Large intestine (tissue), 3 donors: ENCODE measurements at regions not wholly inside any gene's neighbourhood (a gene's known extent, or its start where the extent isn't known, plus 50 kb on each side); places are given as distances from the start of the nearest gene placed in this dataset.
"Not testable (repeated sequence)": the region's sequence is repeated elsewhere in the genome, so short reads cannot be mapped to it uniquely, and the experiment has no call there.

Experiments
- DNase-seq, 2 donors: peaks; one replicate each; pipeline versions ENCODE4 v3.0.0 to v3.0.0-alpha.2; 2013
- H3K27ac ChIP-seq: one replicate; pipeline ENCODE4 v1.5.1; 2013; ENCODE audit warnings: low read length
- H3K27me3 ChIP-seq: 2 replicates; pipeline ENCODE4 v1.6.1; 2013; ENCODE audit warnings: low read length; ENCODE audit not compliant: control insufficient read depth, insufficient read depth
- H3K36me3 ChIP-seq: 2 replicates; pipeline ENCODE4 v1.6.1; 2013; ENCODE audit warnings: low read length; ENCODE audit not compliant: control insufficient read depth, insufficient read depth
- H3K4me1 ChIP-seq: one replicate; pipeline ENCODE4 v1.6.1; 2013; ENCODE audit warnings: low read length; ENCODE audit not compliant: control insufficient read depth, insufficient read depth
- H3K4me3 ChIP-seq: one replicate; pipeline ENCODE4 v1.5.1; 2013; ENCODE audit warnings: low read length
- H3K9me3 ChIP-seq: one replicate; pipeline ENCODE4 v1.6.1; 2013; ENCODE audit warnings: mild to moderate bottlenecking, low read depth, low read length, moderate library complexity; ENCODE audit not compliant: control insufficient read depth
- WGBS: methylation state at CpG from one replicate; pipeline ENCODE4 v1.1.5; 2013; ENCODE audit warnings: low lambda C conversion rate; ENCODE audit not compliant: insufficient coverage; 5-methylcytosine and 5-hydroxymethylcytosine counted together

DNA sequence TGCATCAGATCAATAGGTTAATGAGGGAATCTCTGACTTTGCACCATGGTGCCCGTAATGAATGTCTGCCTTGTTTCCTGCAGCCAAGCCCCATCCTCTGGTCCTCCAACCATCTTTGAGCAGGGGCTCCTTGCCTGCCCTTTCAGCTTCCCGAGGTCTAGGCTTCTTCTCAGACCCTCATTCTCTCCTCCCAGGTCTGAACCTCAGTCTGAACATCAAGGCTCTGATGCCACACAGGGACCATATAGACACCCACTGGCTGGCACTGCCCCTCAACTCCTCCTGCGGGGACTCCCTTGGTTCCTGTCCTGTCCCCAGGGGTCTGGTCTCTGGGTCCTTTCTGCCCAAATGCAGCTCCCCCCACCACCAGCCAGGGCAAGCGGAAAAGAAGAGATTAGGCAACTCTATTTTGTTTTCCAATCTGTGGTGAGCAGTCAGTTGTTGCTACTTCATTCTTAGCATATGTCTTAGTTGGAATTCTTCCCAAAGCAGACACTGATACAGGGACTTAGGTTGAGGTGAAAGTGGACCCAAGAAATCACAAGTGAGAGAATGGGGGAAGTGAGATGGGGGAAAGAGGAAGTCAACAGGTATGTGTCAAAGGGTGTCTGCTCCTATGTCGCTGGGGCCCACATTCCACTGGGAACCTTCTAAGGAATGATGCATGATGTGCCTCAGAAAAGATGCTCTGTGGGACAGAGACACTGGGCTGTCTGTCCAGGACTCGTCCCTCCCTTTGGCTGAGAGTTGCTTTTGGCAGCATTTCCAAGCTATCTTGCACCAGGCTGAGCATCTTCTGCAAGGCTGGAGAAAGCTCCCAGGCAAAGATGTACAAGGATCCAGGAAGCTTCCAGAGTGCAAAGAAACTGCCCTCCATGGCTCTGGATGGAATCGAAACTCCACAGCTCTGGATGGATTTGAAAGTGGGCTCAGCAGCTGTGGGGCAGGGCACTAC is 1096.5 kb upstream of the TMEM132C start:
- WGBS: no CpG with 5 or more reads among the region's 7 CpGs

DNA sequence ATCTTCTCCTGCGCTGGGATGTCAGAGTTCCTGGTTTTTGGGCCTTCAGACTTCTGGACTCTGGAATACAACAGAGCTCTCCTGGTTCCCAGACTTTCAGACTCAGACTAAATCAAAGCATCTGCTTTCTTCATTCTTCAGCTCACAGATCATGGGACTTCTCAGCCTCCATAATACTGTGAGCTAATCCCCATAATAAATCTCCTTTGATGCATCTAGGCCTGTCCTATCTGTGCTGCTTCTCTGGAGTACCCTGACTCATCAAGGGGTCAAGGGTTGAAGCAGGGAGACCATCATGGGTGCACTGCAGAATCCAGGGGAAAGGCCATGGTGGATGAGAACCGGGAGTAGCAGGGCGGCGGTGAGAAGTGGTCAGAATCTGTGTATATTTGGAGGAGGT is 1094.1 kb upstream of the TMEM132C start:
- H3K36me3 ChIP-seq: no peaks in the 10 kb centered on the region
- H3K4me3 ChIP-seq: no peak overlapping the region
- no peak overlapping the region for H3K27ac ChIP-seq
- H3K27me3 ChIP-seq: peaks cover 4% of the 10 kb centered on the region
- DNase-seq: no peak
- no peaks in the 10 kb centered on the region for H3K4me1 ChIP-seq
- H3K9me3 ChIP-seq: no peaks in the 10 kb centered on the region
- WGBS: no CpG with 5 or more reads among the region's 4 CpGs

More for the DNA sequence above, 1096.5 kb upstream of the TMEM132C start:
- Histone ChIP-seq H3K9me3 (no peaks in the 10 kb centered on the region), H3K27me3 (peaks cover 4% of the 10 kb centered on the region), H3K4me1 (no peaks in the 10 kb centered on the region), H3K36me3 (no peaks in the 10 kb centered on the region), H3K27ac (no peak overlapping the region), H3K4me3 (no peak overlapping the region)
- DNase-seq: no peak

DNA sequence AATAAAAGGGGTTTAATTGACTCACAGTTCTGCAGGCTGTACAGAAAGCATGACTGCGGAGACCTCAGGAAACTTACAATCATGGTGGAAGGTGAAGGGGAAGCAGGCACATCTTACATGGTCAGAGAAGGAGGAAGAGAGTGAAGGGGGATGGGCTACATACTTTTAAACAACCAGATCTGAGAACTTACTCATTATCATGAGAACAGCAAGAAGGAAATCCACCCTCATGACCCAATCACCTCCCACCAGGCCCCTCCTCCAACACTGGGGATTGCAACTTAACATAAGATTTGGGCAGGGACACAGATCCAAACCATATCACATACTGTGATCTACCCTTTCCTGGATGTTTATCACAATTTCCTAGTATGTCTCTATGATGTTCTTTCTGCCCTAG is 1093.0 kb upstream of the TMEM132C start:
- H3K27me3 ChIP-seq, DNase-seq, H3K4me3 ChIP-seq, H3K9me3 ChIP-seq, H3K4me1 ChIP-seq, H3K27ac ChIP-seq, H3K36me3 ChIP-seq: not testable (repeated sequence)
- WGBS: no CpG with 5 or more reads among the region's 1 CpG

- Histone ChIP-seq H3K36me3 (no peaks in the 10 kb centered on the region), H3K9me3 (no peaks in the 10 kb centered on the region), H3K4me1 (no peaks in the 10 kb centered on the region), H3K27me3 (peaks cover 4% of the 10 kb centered on the region), H3K4me3 (no peak overlapping the region), H3K27ac (no peak overlapping the region)
- no peak for DNase-seq
- no CpG with 5 or more reads among the region's 6 CpGs for WGBS
Observed at GRCh38 chr12:127174881-127175280, 1092.1 kb upstream of the TMEM132C start.

DNA sequence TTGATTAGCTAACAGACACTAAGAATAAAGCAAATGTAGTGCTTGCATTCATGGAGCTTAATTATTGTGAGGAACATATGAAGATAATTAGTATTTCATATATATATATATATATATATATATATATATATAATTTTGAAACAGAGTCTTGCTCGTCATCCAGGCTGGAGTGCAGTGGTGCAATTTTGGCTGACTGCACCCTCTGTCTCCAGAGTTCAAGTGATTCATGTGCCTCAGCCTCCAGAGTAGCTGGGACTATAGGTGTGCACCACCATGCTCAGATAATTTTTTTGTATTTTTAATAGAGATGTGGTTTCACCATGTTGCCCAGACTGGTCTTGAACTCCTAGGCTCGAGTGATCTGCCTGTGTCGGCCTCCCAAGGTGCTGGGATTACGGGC is 1091.6 kb upstream of the TMEM132C start:
- Histone ChIP-seq H3K27me3 (peaks cover 4% of the 10 kb centered on the region), H3K27ac (no peak overlapping the region), H3K36me3 (no peaks in the 10 kb centered on the region), H3K4me3 (no peak overlapping the region), H3K9me3 (no peaks in the 10 kb centered on the region), H3K4me1 (no peaks in the 10 kb centered on the region)
- DNase-seq: no peak
- no CpG with 5 or more reads among the region's 4 CpGs for WGBS

DNA sequence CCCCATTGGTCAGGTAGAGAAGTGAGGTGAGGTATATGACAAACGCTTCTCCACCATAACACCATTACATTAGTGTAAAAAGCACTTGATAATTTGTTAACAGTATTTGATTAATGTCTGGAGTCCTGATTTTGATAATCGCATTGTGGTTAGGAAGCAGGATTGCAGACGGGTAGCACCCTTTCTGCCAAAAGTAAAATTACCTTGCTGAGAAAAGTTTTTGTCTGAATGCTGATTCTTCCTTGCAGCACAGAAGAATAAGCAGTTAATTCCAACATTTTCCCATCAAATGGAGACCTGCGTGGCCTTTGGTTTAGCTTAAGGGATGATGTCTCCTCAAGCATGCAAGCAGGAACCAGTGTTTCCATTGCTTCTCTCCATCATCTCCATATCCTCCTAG is 1090.2 kb upstream of the TMEM132C start:
- no peaks in the 10 kb centered on the region for H3K36me3 ChIP-seq
- H3K9me3 ChIP-seq: no peaks in the 10 kb centered on the region
- H3K27me3 ChIP-seq: no peaks in the 10 kb centered on the region
- 100% methylated on average over 2 of the region's 4 CpGs for WGBS
- no peak overlapping the region for H3K27ac ChIP-seq
- H3K4me3 ChIP-seq: no peak overlapping the region
- no peak for DNase-seq
- no peaks in the 10 kb centered on the region for H3K4me1 ChIP-seq

DNA sequence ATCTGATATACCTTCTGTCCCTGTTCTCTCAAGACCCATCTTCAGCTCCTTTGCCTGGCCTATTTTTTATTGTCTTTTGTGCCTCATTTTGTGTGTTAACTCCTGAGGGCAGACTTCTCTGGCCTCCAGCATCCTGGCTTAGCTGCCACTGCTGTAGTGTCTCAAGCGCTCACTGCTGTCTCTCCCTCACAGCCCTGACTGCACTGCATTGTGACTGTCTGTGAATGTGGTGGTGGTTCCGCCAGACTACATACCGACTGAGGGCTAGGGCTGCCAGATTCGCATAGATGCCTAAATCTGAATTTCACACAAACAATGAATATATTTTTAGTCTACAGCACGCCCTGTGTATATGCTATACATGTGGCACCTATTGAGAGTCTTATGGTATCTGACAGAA is 1088.9 kb upstream of the TMEM132C start:
- no peak overlapping the region for H3K27ac ChIP-seq
- H3K27me3 ChIP-seq: no peaks in the 10 kb centered on the region
- no peak for DNase-seq
- no peaks in the 10 kb centered on the region for H3K9me3 ChIP-seq
- no peaks in the 10 kb centered on the region for H3K4me1 ChIP-seq
- no CpG with 5 or more reads among the region's 5 CpGs for WGBS
- no peak overlapping the region for H3K4me3 ChIP-seq
- H3K36me3 ChIP-seq: no peaks in the 10 kb centered on the region

DNA sequence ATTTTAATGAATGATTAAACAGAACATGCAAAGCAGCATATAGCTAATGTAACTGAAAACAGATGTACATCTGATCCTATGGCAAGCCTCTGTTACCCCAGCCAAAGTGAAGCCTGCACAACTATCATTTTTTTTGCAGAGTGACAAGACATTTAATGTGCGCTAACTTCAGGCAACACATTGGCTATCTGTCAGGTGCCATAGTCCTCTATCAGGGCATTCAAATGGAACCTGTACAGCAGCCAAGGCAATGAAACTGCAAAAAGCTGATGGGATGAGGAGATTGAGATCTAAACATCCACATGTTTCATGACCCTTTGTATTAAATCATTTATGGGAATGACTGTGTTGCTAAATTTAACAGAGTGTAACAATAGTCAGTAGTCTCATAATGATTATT is 1088.5 kb upstream of the TMEM132C start:
- Histone ChIP-seq H3K36me3 (no peaks in the 10 kb centered on the region), H3K4me1 (no peaks in the 10 kb centered on the region), H3K27ac (no peak overlapping the region), H3K9me3 (no peaks in the 10 kb centered on the region), H3K4me3 (no peak overlapping the region), H3K27me3 (no peaks in the 10 kb centered on the region)
- WGBS: no CpG with 5 or more reads among the region's 1 CpG
- DNase-seq: no peak

- 89% methylated on average over 2 of the region's 6 CpGs for WGBS
- no peaks in the 10 kb centered on the region for H3K27me3 ChIP-seq
- DNase-seq: no peak
- no peaks in the 10 kb centered on the region for H3K9me3 ChIP-seq
- H3K4me3 ChIP-seq: no peak overlapping the region
- no peaks in the 10 kb centered on the region for H3K36me3 ChIP-seq
- H3K27ac ChIP-seq: no peak overlapping the region
- H3K4me1 ChIP-seq: no peaks in the 10 kb centered on the region
Observed at GRCh38 chr12:127179176-127179575, 1087.8 kb upstream of the TMEM132C start.

DNA sequence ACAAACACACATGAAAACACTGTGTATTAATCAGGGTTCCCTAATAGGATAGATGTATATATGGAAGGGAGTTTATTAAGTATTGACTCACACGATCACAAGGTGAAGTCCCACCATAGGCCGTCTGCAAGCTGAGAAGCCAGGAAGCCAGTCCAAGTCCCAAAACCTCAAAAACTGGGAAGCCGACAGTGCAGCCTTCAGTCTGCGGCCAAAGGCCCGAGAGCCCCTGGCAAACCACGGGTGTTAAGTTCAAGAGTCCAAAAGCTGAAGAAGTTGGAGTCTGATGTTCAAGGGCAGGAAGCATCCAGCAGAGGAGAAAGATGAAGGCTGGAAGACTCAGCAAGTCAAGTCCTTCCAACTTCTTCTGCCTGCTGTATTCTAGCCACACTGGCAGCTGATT is 1085.0 kb upstream of the TMEM132C start:
- Histone ChIP-seq H3K4me1 (no peaks in the 10 kb centered on the region), H3K27me3 (no peaks in the 10 kb centered on the region), H3K4me3 (no peak overlapping the region), H3K36me3 (no peaks in the 10 kb centered on the region), H3K9me3 (no peaks in the 10 kb centered on the region), H3K27ac (no peak overlapping the region)
- no CpG with 5 or more reads among the region's 6 CpGs for WGBS
- DNase-seq: no peak

DNA sequence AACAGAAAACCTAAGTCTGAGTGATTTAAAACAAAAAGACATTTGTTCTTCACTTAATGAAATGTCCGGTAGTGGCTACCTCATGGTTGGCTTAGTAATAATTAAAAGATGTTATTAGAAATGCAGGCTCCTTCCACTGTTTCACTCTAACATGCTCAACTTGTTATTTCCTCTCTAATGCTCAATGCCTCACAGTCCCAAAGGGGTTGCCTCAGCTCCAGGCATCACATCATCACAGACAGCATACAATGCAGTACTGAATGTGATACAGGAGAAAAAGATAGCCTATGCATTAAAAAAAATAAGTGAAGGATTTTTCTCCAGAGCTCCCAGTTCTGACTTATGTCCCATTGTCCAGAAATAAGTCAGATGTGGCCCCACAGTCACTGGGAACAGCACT is 1077.0 kb upstream of the TMEM132C start:
- no peak overlapping the region for H3K27ac ChIP-seq
- no peaks in the 10 kb centered on the region for H3K9me3 ChIP-seq
- WGBS: no CpG with 5 or more reads among the region's 1 CpG
- no peak for DNase-seq
- no peaks in the 10 kb centered on the region for H3K36me3 ChIP-seq
- no peaks in the 10 kb centered on the region for H3K27me3 ChIP-seq
- no peak overlapping the region for H3K4me3 ChIP-seq
- no peaks in the 10 kb centered on the region for H3K4me1 ChIP-seq
